IMR-90 (cell line): ENCODE measurements at regions not wholly inside any gene's neighbourhood (a gene's known extent, or its start where the extent isn't known, plus 50 kb on each side); places are given as distances from the start of the nearest gene placed in this dataset.
A peak's percentile ranks its signal among the peaks of the same experiment; 100 is the strongest.

ENCODE experiments used
- ATAC-seq: fragments of 200-7000 bp; cut with Tn5 transposase; 2 replicates; pipeline ENCODE4 v1.9.1; 2020; ENCODE audit warnings: low read depth, mild to moderate bottlenecking, moderate library complexity
- BruUV-seq: library from RNA; stranded (reverse); fragments of 400-500 nt; replicated peaks from 2 replicates; lab custom pipeline; 2021; lab: Mats Ljungman, UMichigan
- CTCF ChIA-PET: fragments of 300-600 bp; formaldehyde crosslinking; extraction: SDS; loops from one replicate; lab custom pipeline; 2021; ENCODE audit warnings: antibody characterized with exemption; lab: Yijun Ruan, JAX
- POLR2A ChIA-PET: fragments of 300-600 bp; sonication (Branson Sonifier 250); formaldehyde crosslinking; loops from one replicate; lab custom pipeline; 2022; ENCODE audit warnings: antibody characterized with exemption; ENCODE audit not compliant: unreplicated experiment; lab: Charles Lee
- DNase-seq: peaks from one replicate; pipeline ENCODE4 v3.0.0; 2013
- H2AFZ ChIP-seq: replicated peaks from 2 replicates; pipeline ENCODE3; 2013; ENCODE audit warnings: low read length, mild to moderate bottlenecking; ENCODE audit not compliant: poor library complexity
- H2AK5ac ChIP-seq: 2 replicates; pipeline ENCODE4 v1.6.1; 2013; ENCODE audit warnings: low read depth, low read length, inconsistent platforms
- H2AK9ac ChIP-seq: replicated peaks from 2 replicates; pipeline ENCODE3; 2013; ENCODE audit warnings: mild to moderate bottlenecking, low read depth, low read length, moderate library complexity; ENCODE audit not compliant: poor library complexity
- H2BK120ac ChIP-seq: 2 replicates; pipeline ENCODE4 v1.6.1; 2013; ENCODE audit warnings: low read depth, low read length, inconsistent platforms
- H2BK15ac ChIP-seq: 3 replicates; pipeline ENCODE4 v1.6.1; 2013; ENCODE audit warnings: low read depth, low read length, inconsistent platforms
- H2BK20ac ChIP-seq: 2 replicates; pipeline ENCODE4 v1.6.1; 2013; ENCODE audit warnings: low read depth, mild to moderate bottlenecking, inconsistent platforms, low read length, moderate library complexity
- H2BK5ac ChIP-seq: 2 replicates; pipeline ENCODE4 v1.6.1; 2013; ENCODE audit warnings: mild to moderate bottlenecking, low read depth, low read length, inconsistent platforms; ENCODE audit not compliant: poor library complexity, severe bottlenecking
- H3K14ac ChIP-seq: replicated peaks from 2 replicates; pipeline ENCODE4 v1.6.1; 2013; ENCODE audit warnings: low read depth, low read length, inconsistent platforms
- H3K18ac ChIP-seq: 2 replicates; pipeline ENCODE4 v1.6.1; 2013; ENCODE audit warnings: low read depth, low read length, control low read depth
- H3K23ac ChIP-seq: 2 replicates; pipeline ENCODE4 v1.6.1; 2013; ENCODE audit warnings: low read depth, low read length, inconsistent platforms
- H3K27ac ChIP-seq: 2 replicates; pipeline ENCODE4 v1.5.1; 2013; ENCODE audit warnings: mild to moderate bottlenecking, control low read depth, low read length; ENCODE audit not compliant: insufficient read depth
- H3K27me3 ChIP-seq: 2 replicates; pipeline ENCODE4 v1.6.1; 2013; ENCODE audit warnings: low read length; ENCODE audit not compliant: control insufficient read depth, insufficient read depth
- H3K36me3 ChIP-seq: 2 replicates; pipeline ENCODE4 v1.6.1; 2013; ENCODE audit warnings: low read length, mixed read lengths; ENCODE audit not compliant: control insufficient read depth, insufficient read depth
- H3K4ac ChIP-seq: 2 replicates; pipeline ENCODE4 v1.6.1; 2013; ENCODE audit warnings: low read depth, low read length, inconsistent platforms
- H3K4me1 ChIP-seq: 2 replicates; pipeline ENCODE4 v1.6.1; 2013; ENCODE audit warnings: low read length, mixed read lengths; ENCODE audit not compliant: control insufficient read depth, insufficient read depth
- H3K4me2 ChIP-seq: 2 replicates; pipeline ENCODE4 v1.6.1; 2013; ENCODE audit warnings: low read depth, mild to moderate bottlenecking, control low read depth, low read length, moderate library complexity
- H3K4me3 ChIP-seq: 2 replicates; pipeline ENCODE4 v1.5.1; 2013; ENCODE audit warnings: low read depth, mild to moderate bottlenecking, control low read depth, low read length, moderate library complexity; ENCODE audit not compliant: insufficient read depth
- H3K56ac ChIP-seq: 2 replicates; pipeline ENCODE4 v1.6.1; 2013; ENCODE audit warnings: low read length, inconsistent platforms; ENCODE audit not compliant: insufficient read depth; ENCODE audit errors: extremely low read depth
- H3K79me1 ChIP-seq, 2 experiments: 2 replicates each; pipeline ENCODE4 v1.6.1; 2013; ENCODE audit warnings: low read length in 2 of 2, inconsistent platforms in 1 of 2, low read depth in 1 of 2
- H3K9ac ChIP-seq: 2 replicates; pipeline ENCODE4 v1.6.1; 2013; ENCODE audit warnings: low read depth, low read length, control low read depth
- H3K9me1 ChIP-seq: 2 replicates; pipeline ENCODE4 v1.6.1; 2013; ENCODE audit warnings: low read length, inconsistent platforms; ENCODE audit not compliant: insufficient read depth
- H3K9me3 ChIP-seq: 2 replicates; pipeline ENCODE4 v1.6.1; 2013; ENCODE audit warnings: low read length; ENCODE audit not compliant: control insufficient read depth, insufficient read depth
- H4K20me1 ChIP-seq: 2 replicates; pipeline ENCODE4 v1.6.1; 2013; ENCODE audit warnings: low read length, inconsistent platforms; ENCODE audit not compliant: insufficient read depth
- H4K5ac ChIP-seq: 2 replicates; pipeline ENCODE4 v1.6.1; 2013; ENCODE audit warnings: mild to moderate bottlenecking, low read depth, low read length, control low read depth
- H4K8ac ChIP-seq, 2 experiments: 2 replicates each; pipeline ENCODE4 v1.6.1; 2013; ENCODE audit warnings: low read depth in 2 of 2, low read length in 2 of 2, control low read depth in 1 of 2, inconsistent platforms in 1 of 2
- H4K91ac ChIP-seq: 2 replicates; pipeline ENCODE4 v1.6.1; 2013; ENCODE audit warnings: low read depth, low read length, inconsistent platforms; ENCODE audit not compliant: insufficient read depth
- CEBPB ChIP-seq: IDR thresholded peaks from 2 replicates; pipeline ENCODE4 v1.6.1; 2012; ENCODE audit warnings: low read depth, low read length, improper control_type of control experiment
- MAZ ChIP-seq: IDR thresholded peaks from 2 replicates; pipeline ENCODE4 v1.6.1; 2012; ENCODE audit warnings: low read depth, mild to moderate bottlenecking, low read length, improper control_type of control experiment, moderate library complexity, borderline replicate concordance
- WGBS, 2 experiments: methylation state at CpG; one replicate each; pipeline versions ENCODE4 v1.1.5 to v1.1.7; 2013; ENCODE audit warnings: missing lambda C conversion rate in 2 of 2; ENCODE audit not compliant: insufficient read length in 1 of 2; ENCODE audit errors: extremely low coverage in 2 of 2; 5-methylcytosine and 5-hydroxymethylcytosine counted together
- dilution Hi-C: fragments of 300-500 bp; cut with HindIII; formaldehyde crosslinking; loops from one replicate; pipeline ENCODE4 v1.14.3; 2018; ENCODE audit warnings: low sequenced_read_pairs; ENCODE audit not compliant: unreplicated experiment
- in situ Hi-C: fragments of 300-500 bp; cut with MboI; formaldehyde crosslinking; loops from 3 replicates; pipeline ENCODE4 v1.14.3; 2019; ENCODE audit warnings: low sequenced_read_pairs, inconsistent platforms, mixed read lengths
- intact Hi-C: fragments of 100-400 bp; cut with micrococcal nuclease; formaldehyde crosslinking; loops from 2 replicates; pipeline ENCODE4 v1.10.0; 2022

DNA sequence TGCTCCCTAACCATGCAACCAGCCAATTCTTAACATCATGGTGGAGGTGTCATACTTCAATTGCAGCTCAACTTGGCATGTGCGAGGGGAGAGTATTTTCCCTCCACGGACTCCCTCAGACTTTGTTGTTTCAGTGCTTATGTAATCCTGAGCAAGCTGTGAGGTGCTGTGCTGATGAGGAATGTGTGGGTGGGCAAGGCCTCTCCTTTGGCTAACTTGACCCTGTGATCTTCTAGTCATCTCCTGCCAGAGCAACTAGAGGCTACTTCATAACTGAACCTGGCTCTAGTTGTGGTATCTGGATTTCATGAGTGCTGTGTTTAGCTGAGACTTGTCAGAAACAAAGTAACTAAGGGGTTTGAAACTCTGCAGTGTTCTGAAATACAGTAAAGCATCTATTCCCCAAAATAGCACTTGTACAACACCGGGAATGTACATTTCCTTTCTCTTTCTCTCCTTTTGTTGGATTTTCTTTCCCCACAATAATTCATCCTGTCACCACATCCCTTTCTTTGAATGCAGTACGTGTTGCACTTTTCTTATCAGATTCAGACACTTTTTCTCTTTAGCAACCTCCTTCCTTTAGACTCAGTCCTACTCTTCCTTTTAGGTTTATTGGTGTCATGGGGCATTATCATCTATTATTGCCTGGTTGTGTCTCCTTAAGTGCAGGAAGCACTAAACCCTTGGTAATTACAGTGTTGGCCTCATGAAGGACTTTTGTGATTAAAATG is 415.2 kb upstream of the NR3C2 start:
- Histone ChIP-seq H3K27ac (no peak overlapping the region), H2BK5ac (no peak overlapping the region), H4K8ac (no peak overlapping the region), H4K20me1 (no peaks in the 10 kb centered on the region), H3K9me3 (no peaks in the 10 kb centered on the region), H3K4me2 (no peak overlapping the region), H3K9ac (no peak overlapping the region), H4K91ac (no peak overlapping the region), H3K9me1 (no peaks in the 10 kb centered on the region), H3K79me1 (no peaks in the 10 kb centered on the region), H3K14ac (no peak overlapping the region), H3K23ac (no peak overlapping the region), H2AK5ac (no peak overlapping the region), H3K4ac (no peak overlapping the region), H2AFZ (peak overlapping the region; percentile 1), H3K36me3 (no peaks in the 10 kb centered on the region), H2BK120ac (no peak overlapping the region), H2BK20ac (no peak overlapping the region), H3K4me1 (no peaks in the 10 kb centered on the region), H2BK15ac (no peak overlapping the region), H3K18ac (no peak overlapping the region), H4K5ac (no peak overlapping the region), H3K27me3 (no peaks in the 10 kb centered on the region), H3K4me3 (no peak overlapping the region), H3K56ac (no peak overlapping the region), H2AK9ac (no peak overlapping the region)
- intact Hi-C loops, result no loop called here
- dilution Hi-C loops, result no loop called here
- ChIA-PET CTCF (interaction anchor here (0.6 to 0.7 kb wide), 2 partner anchors 21 to 171 kb away, joined by 3 to 5 read pairs; no protein-coding TSS in a partner anchor), POLR2A (no interaction called here)
- WGBS, 2 experiments, result 40% methylated on average over 1 of the region's 4 CpGs; no CpG with 5 or more reads in 1 of the 2 experiments
- DNase-seq (peak; percentile 56), ATAC-seq (0 out of 2 replicates have a peak, but pooled peaks have one; percentile 27)
- no TSS peak for BruUV-seq
- TF ChIP-seq MAZ (no peak), CEBPB (0 out of 2 replicates have a peak, but pooled peaks have one; percentile 3)
- in situ Hi-C loops, result no loop called here
